ENCODE measurements at regions not wholly inside any gene's neighbourhood (a gene's known extent, or its start where the extent isn't known, plus 50 kb on each side); places are given as distances from the start of the nearest gene placed in this dataset.

DNA sequence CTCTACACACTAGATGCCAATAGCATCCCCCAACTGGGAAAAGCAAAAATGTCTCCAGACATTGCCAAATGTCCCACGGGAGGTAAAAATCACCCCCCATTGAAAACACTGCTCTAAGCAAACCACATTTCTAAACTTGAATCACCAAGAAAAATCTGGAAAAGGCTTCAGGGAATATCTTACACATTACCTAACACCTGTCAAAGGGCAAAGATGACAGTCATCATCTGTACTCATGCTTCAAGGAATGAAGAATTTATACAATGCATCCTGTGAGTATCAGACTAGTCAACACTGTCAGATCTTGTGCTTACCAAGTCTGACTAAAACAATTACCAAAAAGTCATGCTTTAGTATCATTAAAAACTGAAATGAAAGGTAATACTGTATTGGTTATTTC, 161.6 kb upstream of the SOX5 start (continued):
- TF ChIP-seq, protein P1, sequence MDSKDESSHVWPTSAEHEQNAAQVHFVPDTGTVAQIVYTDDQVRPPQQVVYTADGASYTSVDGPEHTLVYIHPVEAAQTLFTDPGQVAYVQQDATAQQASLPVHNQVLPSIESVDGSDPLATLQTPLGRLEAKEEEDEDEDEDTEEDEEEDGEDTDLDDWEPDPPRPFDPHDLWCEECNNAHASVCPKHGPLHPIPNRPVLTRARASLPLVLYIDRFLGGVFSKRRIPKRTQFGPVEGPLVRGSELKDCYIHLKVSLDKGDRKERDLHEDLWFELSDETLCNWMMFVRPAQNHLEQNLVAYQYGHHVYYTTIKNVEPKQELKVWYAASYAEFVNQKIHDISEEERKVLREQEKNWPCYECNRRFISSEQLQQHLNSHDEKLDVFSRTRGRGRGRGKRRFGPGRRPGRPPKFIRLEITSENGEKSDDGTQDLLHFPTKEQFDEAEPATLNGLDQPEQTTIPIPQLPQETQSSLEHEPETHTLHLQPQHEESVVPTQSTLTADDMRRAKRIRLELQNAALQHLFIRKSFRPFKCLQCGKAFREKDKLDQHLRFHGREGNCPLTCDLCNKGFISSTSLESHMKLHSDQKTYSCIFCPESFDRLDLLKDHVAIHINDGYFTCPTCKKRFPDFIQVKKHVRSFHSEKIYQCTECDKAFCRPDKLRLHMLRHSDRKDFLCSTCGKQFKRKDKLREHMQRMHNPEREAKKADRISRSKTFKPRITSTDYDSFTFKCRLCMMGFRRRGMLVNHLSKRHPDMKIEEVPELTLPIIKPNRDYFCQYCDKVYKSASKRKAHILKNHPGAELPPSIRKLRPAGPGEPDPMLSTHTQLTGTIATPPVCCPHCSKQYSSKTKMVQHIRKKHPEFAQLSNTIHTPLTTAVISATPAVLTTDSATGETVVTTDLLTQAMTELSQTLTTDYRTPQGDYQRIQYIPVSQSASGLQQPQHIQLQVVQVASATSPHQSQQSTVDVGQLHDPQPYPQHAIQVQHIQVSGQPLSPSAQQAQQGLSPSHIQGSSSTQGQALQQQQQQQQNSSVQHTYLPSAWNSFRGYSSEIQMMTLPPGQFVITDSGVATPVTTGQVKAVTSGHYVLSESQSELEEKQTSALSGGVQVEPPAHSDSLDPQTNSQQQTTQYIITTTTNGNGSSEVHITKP (CRISPR knock-in tag; IDR thresholded peaks at IDR 0.05; ENCODE audit: low read depth), result no peak

DNA sequence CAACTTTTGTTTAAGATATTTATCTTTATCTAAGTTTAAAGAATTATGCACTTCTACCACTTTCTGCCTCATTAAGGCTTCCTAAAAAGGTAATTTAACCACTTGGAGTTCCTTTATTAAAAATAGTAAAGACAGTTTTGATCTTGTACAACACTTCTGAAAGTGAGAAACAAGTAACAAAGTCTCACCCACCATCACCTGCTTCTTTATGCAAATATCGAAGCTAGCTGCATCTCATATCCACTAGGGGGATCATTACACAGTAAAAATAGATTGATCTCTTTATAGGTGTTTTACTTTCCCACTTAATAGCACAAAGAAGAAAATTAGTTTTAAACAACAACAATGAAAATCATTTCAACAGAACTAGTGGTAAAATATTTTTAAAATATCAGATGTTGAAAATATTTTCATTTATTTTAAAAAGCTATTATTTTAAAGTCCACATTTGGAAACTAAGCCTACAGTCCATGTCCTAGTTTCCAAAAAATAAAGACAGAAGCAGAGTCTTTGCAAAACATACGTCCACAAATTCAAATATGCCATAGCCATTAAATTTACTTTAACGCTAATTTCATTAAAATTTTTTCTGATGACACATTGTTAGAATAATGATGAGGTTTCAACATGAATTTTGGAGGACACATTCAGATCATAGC, 160.0 kb upstream of the SOX5 start:
- Histone ChIP-seq H3K27me3 (ENCODE audit: control insufficient read depth in 1 of 2, insufficient read depth in 2 of 2, low read length in 2 of 2) (no peaks in the 10 kb centered on the region; a peak in 1 of 5 replicates), H3K4me3 (replicated peaks in 1 of 3; ENCODE audit: insufficient read depth in 1 of 3, low read depth in 2 of 3, low read length in 3 of 3) (no peak overlapping the region), H4K20me1 (ENCODE audit: insufficient read depth, low read length) (no peaks in the 10 kb centered on the region), H3K9ac (ENCODE audit: insufficient read depth, low read depth, low read length) (no peak overlapping the region), H3K36me3 (replicated peaks in 1 of 2; ENCODE audit: control insufficient read depth in 1 of 2, insufficient read depth in 2 of 2, low read length in 2 of 2) (no peaks in the 10 kb centered on the region), H3K79me2 (ENCODE audit: insufficient read depth, low read length) (no peaks in the 10 kb centered on the region), H3K4me2 (ENCODE audit: low read depth, low read length) (no peak overlapping the region), H2AFZ (ENCODE audit: low read length) (no peak overlapping the region), H3K9me3 (ENCODE audit: low read length) (no peaks in the 10 kb centered on the region), H3K4me1 (ENCODE audit: insufficient read depth, low read length) (no peaks in the 10 kb centered on the region), H3K27ac (ENCODE audit: extremely low read length, insufficient read depth, low read length) (no peak overlapping the region)
- intact Hi-C loops (cut with micrococcal nuclease; ENCODE audit: unreplicated experiment) (loop anchor here (1.0 kb wide), 1 partner anchor 670 kb away; no protein-coding TSS in a partner anchor), in situ Hi-C loops (cut with HindIII; ENCODE audit: extremely low pct_ligation_motif_present, low pct_unique_long_range_greater_than_20kb) (no loop called here)
- ATAC-seq, result no peak
- DNase-seq (ENCODE audit: low spot score), result peak; percentile 17
- ChIA-PET CTCF (ENCODE audit: low intra/inter-chr PET ratio, low total read pairs) (interaction anchor here (1.2 kb wide), 1 partner anchor 84 kb away, joined by 4 read pairs; no protein-coding TSS in a partner anchor), POLR2A (no interaction called here)
- WGBS (ENCODE audit: low lambda C conversion rate), result 38% methylated on average over 3 of the region's 3 CpGs
- 0 out of 2 replicates have a peak, but pooled peaks have one; percentile 35 for TF ChIP-seq SMC3 (IDR thresholded peaks at IDR 0.05; ENCODE audit: low read length)
- TF ChIP-seq, protein P2, sequence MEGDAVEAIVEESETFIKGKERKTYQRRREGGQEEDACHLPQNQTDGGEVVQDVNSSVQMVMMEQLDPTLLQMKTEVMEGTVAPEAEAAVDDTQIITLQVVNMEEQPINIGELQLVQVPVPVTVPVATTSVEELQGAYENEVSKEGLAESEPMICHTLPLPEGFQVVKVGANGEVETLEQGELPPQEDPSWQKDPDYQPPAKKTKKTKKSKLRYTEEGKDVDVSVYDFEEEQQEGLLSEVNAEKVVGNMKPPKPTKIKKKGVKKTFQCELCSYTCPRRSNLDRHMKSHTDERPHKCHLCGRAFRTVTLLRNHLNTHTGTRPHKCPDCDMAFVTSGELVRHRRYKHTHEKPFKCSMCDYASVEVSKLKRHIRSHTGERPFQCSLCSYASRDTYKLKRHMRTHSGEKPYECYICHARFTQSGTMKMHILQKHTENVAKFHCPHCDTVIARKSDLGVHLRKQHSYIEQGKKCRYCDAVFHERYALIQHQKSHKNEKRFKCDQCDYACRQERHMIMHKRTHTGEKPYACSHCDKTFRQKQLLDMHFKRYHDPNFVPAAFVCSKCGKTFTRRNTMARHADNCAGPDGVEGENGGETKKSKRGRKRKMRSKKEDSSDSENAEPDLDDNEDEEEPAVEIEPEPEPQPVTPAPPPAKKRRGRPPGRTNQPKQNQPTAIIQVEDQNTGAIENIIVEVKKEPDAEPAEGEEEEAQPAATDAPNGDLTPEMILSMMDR (CRISPR knock-in tag; IDR thresholded peaks at IDR 0.05), result peak; percentile 51
- TF ChIP-seq STAG1 (CRISPR knock-in tag; IDR thresholded peaks at IDR 0.05), result peak; percentile 55
- TF ChIP-seq, protein P3, sequence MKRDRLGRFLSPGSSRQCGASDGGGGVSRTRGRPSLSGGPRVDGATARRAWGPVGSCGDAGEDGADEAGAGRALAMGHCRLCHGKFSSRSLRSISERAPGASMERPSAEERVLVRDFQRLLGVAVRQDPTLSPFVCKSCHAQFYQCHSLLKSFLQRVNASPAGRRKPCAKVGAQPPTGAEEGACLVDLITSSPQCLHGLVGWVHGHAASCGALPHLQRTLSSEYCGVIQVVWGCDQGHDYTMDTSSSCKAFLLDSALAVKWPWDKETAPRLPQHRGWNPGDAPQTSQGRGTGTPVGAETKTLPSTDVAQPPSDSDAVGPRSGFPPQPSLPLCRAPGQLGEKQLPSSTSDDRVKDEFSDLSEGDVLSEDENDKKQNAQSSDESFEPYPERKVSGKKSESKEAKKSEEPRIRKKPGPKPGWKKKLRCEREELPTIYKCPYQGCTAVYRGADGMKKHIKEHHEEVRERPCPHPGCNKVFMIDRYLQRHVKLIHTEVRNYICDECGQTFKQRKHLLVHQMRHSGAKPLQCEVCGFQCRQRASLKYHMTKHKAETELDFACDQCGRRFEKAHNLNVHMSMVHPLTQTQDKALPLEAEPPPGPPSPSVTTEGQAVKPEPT (CRISPR knock-in tag; IDR thresholded peaks at IDR 0.05; ENCODE audit: low read depth), result no peak
- BruUV-seq (replicated peaks), result no TSS peak
- FAIRE-seq, result no peak

All from HepG2 (cell line).